HL-60/S4 (cell line): ENCODE measurements at regions not wholly inside any gene's neighbourhood (a gene's known extent, or its start where the extent isn't known, plus 50 kb on each side); places are given as distances from the start of the nearest gene placed in this dataset.

Source experiments
- in situ Hi-C: fragments of 300-500 bp; cut with MboI; formaldehyde crosslinking; loops from 2 replicates; pipeline ENCODE4 v1.14.3; 2022; ENCODE audit warnings: low sequenced_read_pairs

- in situ Hi-C loops: no loop called here
Observed at GRCh38 chr3:19093084-19093483, 55.2 kb upstream of the KCNH8 start.

- in situ Hi-C loops: no loop called here
Observed at GRCh38 chr3:19077388-19077787, 70.9 kb upstream of the KCNH8 start.

GRCh38 chr3:19075037-19075436 is 73.3 kb upstream of the KCNH8 start:
- in situ Hi-C loops: no loop called here

GRCh38 chr3:19074257-19074900 is 73.9 kb upstream of the KCNH8 start:
- in situ Hi-C loops: no loop called here

- in situ Hi-C loops: no loop called here
Observed at GRCh38 chr3:19073341-19074105, 74.8 kb upstream of the KCNH8 start.

- in situ Hi-C loops: no loop called here
Observed at GRCh38 chr3:19070325-19070724, 78.0 kb upstream of the KCNH8 start.

- in situ Hi-C loops: no loop called here
Observed at GRCh38 chr3:19065027-19065426, 83.3 kb upstream of the KCNH8 start.

GRCh38 chr3:19063936-19064335 is 84.4 kb upstream of the KCNH8 start:
- in situ Hi-C loops: no loop called here

- in situ Hi-C loops: no loop called here
Observed at GRCh38 chr3:19060404-19060803, 87.9 kb upstream of the KCNH8 start.

- in situ Hi-C loops: no loop called here
Observed at GRCh38 chr3:19052874-19053273, 95.4 kb upstream of the KCNH8 start.

GRCh38 chr3:19046440-19046839 is 101.9 kb upstream of the KCNH8 start:
- in situ Hi-C loops: no loop called here

- in situ Hi-C loops: no loop called here
Observed at GRCh38 chr3:19030522-19030839, 117.8 kb upstream of the KCNH8 start.

- in situ Hi-C loops: no loop called here
Observed at GRCh38 chr3:19029837-19030521, 118.3 kb upstream of the KCNH8 start.

GRCh38 chr3:19025441-19025840 is 122.9 kb upstream of the KCNH8 start:
- in situ Hi-C loops: no loop called here

- in situ Hi-C loops: no loop called here
Observed at GRCh38 chr3:19022546-19022945, 125.8 kb upstream of the KCNH8 start.

- in situ Hi-C loops: no loop called here
Observed at GRCh38 chr3:19016851-19017250, 131.5 kb upstream of the KCNH8 start.

- in situ Hi-C loops: no loop called here
Observed at GRCh38 chr3:19013879-19014278, 134.4 kb upstream of the KCNH8 start.

GRCh38 chr3:19012846-19013245 is 135.5 kb upstream of the KCNH8 start:
- in situ Hi-C loops: no loop called here

GRCh38 chr3:19002606-19003005 is 145.7 kb upstream of the KCNH8 start:
- in situ Hi-C loops: no loop called here

GRCh38 chr3:18998069-18998468 is 150.2 kb upstream of the KCNH8 start:
- in situ Hi-C loops: loop anchor here (25.0 kb wide), 1 partner anchor 1111 kb away; no protein-coding TSS in a partner anchor

GRCh38 chr3:18992709-18993108 is 155.6 kb upstream of the KCNH8 start:
- in situ Hi-C loops: loop anchor here (25.0 kb wide), 1 partner anchor 1105 kb away; no protein-coding TSS in a partner anchor

- in situ Hi-C loops: loop anchor here (25.0 kb wide), 1 partner anchor 1102 kb away; no protein-coding TSS in a partner anchor
Observed at GRCh38 chr3:18989237-18989795, 159.0 kb upstream of the KCNH8 start.
